Colonic mucosa (tissue), 4 donors: ENCODE measurements at regions not wholly inside any gene's neighbourhood (a gene's known extent, or its start where the extent isn't known, plus 50 kb on each side); places are given as distances from the start of the nearest gene placed in this dataset.

Source experiments
- DNase-seq: peaks from one replicate; pipeline ENCODE4 v3.0.0-alpha.2; 2020
- H3K27ac ChIP-seq: fragments of 200-600 bp; one replicate; pipeline ENCODE4 v1.8.0; 2021
- H3K27me3 ChIP-seq: fragments of 200-600 bp; one replicate; pipeline ENCODE4 v1.8.0; 2021
- H3K36me3 ChIP-seq: fragments of 200-600 bp; one replicate; pipeline ENCODE4 v1.8.0; 2021
- H3K4me1 ChIP-seq: fragments of 200-600 bp; one replicate; pipeline ENCODE4 v1.8.0; 2021; ENCODE audit warnings: mild to moderate bottlenecking
- H3K4me3 ChIP-seq: fragments of 200-600 bp; one replicate; pipeline ENCODE4 v1.8.0; 2021
- H3K9ac ChIP-seq, 2 donors: one replicate each; pipeline ENCODE4 v1.7.0; 2013; ENCODE audit warnings: control low read depth in 2 of 2, low read depth in 2 of 2, low read length in 2 of 2
- H3K9me3 ChIP-seq: fragments of 200-600 bp; one replicate; pipeline ENCODE4 v1.8.0; 2021
- intact Hi-C: fragments of 100-400 bp; cut with DNase I; formaldehyde crosslinking; loops from one replicate; pipeline ENCODE4 v1.14.1; 2022
- TF ChIP-seq, protein P1 (sequence below): fragments of 200-600 bp; IDR thresholded peaks from one replicate; pipeline ENCODE4 v1.8.0; 2022; ENCODE audit warnings: antibody characterized with exemption, mild to moderate bottlenecking
- donor health status: healthy.
- donor health status: DM: no; HTN: no; CAD: no.
- donor health status: DM: no; HTN: no; CAD: no.

DNA sequence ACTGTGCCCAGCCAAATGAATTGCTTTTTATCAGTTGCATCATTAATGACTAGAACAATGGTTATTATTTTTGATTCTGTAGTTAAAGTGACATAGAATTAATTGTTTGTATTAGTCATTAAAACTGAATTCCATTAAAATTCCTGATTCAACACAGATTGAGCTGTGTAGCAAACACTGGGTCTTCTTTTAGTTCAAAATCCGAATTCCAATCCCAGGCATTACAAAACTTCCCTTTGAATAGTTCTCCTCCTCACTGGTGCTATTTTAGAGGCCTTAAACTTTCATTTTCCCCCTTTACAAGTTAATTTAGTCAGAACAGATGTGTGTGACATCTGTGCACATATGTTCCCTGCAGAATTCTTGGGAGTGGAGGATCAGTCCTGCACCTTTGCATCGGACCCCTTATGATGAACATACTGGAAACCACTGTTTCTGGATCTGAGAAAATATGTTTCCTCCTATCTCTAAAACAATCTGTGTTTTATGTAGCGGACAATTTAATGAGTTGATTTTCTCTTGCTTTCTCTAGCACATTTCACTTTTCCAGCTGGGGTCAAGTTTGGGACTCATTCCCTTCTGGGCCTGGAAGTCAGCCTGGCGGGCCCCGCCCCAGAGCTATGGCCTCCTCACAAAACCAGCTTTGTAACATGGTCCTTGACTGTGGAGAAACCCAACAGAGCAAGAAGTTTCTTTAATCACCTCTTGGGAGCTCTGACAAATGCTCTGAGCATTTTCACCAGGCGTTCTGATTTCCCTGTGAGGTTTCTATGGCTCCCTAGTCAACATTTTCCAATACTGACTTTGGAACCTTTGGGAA lies 87.9 kb upstream of the MAMDC2 start:
- Histone ChIP-seq H3K9me3 (no peaks in the 10 kb centered on the region), H3K9ac (no peak overlapping the region), H3K27me3 (no peaks in the 10 kb centered on the region), H3K4me1 (no peaks in the 10 kb centered on the region), H3K36me3 (no peaks in the 10 kb centered on the region), H3K4me3 (no peak overlapping the region), H3K27ac (no peak overlapping the region)
- TF ChIP-seq, protein P1, sequence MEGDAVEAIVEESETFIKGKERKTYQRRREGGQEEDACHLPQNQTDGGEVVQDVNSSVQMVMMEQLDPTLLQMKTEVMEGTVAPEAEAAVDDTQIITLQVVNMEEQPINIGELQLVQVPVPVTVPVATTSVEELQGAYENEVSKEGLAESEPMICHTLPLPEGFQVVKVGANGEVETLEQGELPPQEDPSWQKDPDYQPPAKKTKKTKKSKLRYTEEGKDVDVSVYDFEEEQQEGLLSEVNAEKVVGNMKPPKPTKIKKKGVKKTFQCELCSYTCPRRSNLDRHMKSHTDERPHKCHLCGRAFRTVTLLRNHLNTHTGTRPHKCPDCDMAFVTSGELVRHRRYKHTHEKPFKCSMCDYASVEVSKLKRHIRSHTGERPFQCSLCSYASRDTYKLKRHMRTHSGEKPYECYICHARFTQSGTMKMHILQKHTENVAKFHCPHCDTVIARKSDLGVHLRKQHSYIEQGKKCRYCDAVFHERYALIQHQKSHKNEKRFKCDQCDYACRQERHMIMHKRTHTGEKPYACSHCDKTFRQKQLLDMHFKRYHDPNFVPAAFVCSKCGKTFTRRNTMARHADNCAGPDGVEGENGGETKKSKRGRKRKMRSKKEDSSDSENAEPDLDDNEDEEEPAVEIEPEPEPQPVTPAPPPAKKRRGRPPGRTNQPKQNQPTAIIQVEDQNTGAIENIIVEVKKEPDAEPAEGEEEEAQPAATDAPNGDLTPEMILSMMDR = no peak
- no peak for DNase-seq
- intact Hi-C loops = no loop called here

DNA sequence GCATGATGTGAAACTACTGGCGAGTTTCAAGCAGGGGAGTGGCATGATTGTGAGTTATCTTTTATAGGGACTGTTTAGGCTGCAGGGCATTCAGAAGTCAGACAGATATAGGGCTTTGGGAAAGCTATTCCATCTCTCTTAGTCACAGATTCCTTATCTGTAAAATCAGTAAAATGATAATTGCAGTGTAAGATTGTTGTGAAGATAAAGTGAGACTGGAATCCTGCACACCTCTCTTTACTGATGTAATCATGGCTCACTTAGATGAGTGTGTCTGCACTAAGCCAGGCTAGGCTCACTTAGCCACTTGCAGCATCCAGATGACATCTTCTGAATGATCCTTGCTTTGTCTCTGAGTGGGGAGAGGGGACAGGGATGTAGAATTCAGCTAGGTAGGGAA lies 81.8 kb upstream of the MAMDC2 start:
- no peaks in the 10 kb centered on the region for H3K27me3 ChIP-seq
- intact Hi-C loops = no loop called here
- H3K27ac ChIP-seq = no peak overlapping the region
- no peak overlapping the region for H3K4me3 ChIP-seq
- no peak overlapping the region for H3K9ac ChIP-seq
- TF ChIP-seq, protein P1 = no peak
- no peaks in the 10 kb centered on the region for H3K4me1 ChIP-seq
- H3K9me3 ChIP-seq = no peaks in the 10 kb centered on the region
- H3K36me3 ChIP-seq = no peaks in the 10 kb centered on the region
- no peak for DNase-seq

DNA sequence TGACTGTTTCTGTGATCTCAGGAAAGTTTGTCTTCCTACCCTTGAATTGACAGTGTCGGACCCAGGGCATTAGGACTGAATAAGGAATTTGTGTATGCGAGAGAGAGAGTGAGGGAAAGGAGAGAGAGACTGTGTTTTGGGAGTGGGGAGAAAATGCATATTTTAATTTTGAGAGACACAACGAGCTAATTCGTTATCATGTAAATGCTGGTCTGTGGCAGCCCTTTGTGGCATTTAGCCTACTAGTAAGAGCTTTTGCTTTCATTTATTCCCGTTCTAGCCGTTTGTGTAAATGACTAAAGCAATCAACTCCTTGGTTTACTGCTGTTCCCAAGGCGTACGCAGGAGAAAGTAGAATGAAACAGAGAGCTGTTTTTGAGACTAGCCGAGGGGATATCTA lies 79.8 kb upstream of the MAMDC2 start:
- Histone ChIP-seq H3K36me3 (no peaks in the 10 kb centered on the region), H3K4me3 (no peak overlapping the region), H3K27me3 (no peaks in the 10 kb centered on the region), H3K27ac (no peak overlapping the region), H3K4me1 (no peaks in the 10 kb centered on the region), H3K9me3 (no peaks in the 10 kb centered on the region), H3K9ac (no peak overlapping the region)
- no peak for DNase-seq
- intact Hi-C loops = no loop called here
- TF ChIP-seq, protein P1 = no peak

DNA sequence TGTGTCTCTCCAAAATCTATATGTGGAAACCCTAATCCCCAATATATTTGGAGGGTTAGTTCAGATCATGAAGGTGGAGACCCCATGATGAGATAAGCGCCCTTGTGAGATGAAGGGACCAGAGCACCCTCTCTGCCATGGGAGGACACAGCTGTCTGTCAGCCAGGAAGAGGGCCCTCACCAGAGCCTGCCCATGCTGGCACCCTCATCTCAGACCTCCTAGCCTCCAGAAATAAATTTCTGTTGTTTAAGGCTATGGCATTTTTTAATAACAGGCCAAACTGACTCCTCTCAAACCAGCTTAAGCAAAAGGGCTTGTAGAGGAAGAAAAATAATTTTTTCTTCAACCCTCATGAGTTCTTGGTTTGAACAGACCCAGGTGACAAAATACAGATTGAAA lies 79.2 kb upstream of the MAMDC2 start:
- intact Hi-C loops = no loop called here

DNA sequence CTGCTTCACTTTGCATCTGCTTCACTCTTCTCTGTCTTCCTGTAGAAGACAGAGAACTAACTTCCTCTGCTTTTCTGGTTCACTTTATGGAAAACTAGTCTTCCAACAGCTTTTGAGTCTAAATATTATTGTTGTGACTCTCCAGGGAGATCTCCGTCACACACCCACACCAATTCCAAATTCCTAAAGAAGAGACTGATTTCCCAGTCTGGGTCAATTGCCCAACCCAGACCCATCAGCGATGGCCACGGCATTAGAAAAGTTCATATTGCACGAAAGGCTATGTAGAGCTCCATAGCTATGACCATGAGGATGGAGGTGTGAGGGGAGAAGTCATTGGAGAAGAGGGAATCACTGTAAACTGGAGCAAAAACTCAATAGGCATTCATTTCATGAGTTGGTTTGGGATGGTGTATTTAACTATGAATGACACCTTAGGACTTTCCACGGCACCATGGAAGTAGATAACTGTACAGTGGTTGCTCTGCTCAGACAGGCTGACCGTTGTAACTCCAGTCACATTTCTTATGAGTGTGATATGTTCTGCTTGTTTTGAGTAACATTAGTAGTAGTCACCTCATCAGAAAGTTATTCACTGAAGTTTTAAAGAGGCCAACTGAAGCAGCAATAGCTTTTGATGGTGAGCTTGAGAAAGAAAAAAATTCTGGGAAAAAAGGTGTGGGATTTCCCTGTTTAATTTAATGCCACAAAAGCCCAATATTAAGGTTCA lies 78.1 kb upstream of the MAMDC2 start:
- intact Hi-C loops = no loop called here
- Histone ChIP-seq H3K9me3 (no peaks in the 10 kb centered on the region), H3K27me3 (no peaks in the 10 kb centered on the region), H3K9ac (no peak overlapping the region), H3K27ac (no peak overlapping the region), H3K4me1 (no peaks in the 10 kb centered on the region), H3K36me3 (no peaks in the 10 kb centered on the region), H3K4me3 (no peak overlapping the region)
- TF ChIP-seq, protein P1 = no peak
- no peak for DNase-seq

More for the DNA sequence above, 79.2 kb upstream of the MAMDC2 start:
- TF ChIP-seq, protein P1 = no peak
- Histone ChIP-seq H3K27me3 (no peaks in the 10 kb centered on the region), H3K9ac (no peak overlapping the region), H3K36me3 (no peaks in the 10 kb centered on the region), H3K4me3 (no peak overlapping the region), H3K4me1 (no peaks in the 10 kb centered on the region), H3K27ac (no peak overlapping the region), H3K9me3 (no peaks in the 10 kb centered on the region)
- DNase-seq = no peak
